ENCODE measurements at regions not wholly inside any gene's neighbourhood (a gene's known extent, or its start where the extent isn't known, plus 50 kb on each side); places are given as distances from the start of the nearest gene placed in this dataset.

DNA sequence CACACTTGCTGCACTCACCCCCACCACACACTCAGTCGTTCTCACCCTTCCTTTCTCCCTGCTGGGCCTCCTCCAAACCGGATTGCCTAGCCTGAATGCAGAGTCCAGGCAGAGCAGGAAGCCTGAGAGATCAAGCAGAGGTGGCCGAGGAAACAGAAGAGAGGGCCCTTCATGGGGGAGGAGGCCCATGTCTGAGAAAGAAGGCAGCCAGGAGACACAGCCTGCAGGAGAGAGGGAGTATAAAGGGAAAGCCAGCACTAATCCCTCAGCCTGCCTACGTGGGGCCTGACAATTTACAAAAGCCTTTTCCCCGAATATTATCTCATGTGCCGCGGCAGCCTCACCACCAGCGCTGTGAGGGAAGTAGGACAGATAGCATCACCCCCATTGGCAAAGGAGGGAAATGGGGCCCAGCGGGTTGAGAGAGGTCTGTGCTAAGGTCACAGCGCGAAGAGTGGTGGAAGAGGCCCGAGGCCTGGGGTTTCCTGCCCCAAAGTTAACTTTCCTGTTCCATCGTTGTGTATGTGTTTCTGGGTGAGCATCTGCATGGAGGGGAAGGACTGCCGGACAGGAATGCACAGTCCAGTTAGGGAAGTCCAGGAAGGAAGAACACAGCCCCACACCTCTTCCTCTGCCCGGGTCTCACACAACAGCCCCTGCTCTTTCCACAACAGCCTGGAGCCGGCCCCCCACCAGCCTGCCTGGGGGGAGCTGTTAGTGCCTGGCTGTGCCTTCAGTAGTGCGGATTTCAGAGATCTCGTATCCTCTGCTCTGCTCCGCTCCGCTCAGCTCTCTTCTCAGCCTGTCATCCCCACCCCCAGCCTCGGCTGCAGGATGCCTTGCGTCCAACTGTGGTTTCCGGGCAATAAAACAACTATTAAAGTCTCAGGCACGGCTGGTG is 50.9 kb upstream of the BCOR start:
- Histone ChIP-seq H3K36me3 (ENCODE audit: control insufficient read depth, insufficient read depth, low read length, severe bottlenecking) (no peaks in the 10 kb centered on the region), H3K27me3 (replicated peaks; ENCODE audit: control insufficient read depth, insufficient read depth, low read length) (peaks cover 45% of the 10 kb centered on the region), H3K4me1 (ENCODE audit: control insufficient read depth, insufficient read depth, low read length) (peaks cover 8% of the 10 kb centered on the region), H3K9me3 (ENCODE audit: control insufficient read depth, low read length) (no peaks in the 10 kb centered on the region), H3K4me3 (ENCODE audit: low read length) (no peak overlapping the region), H3K9ac (ENCODE audit: low read length) (no peak overlapping the region)
- DNase-seq (ENCODE audit: low read depth), result no peak

DNA sequence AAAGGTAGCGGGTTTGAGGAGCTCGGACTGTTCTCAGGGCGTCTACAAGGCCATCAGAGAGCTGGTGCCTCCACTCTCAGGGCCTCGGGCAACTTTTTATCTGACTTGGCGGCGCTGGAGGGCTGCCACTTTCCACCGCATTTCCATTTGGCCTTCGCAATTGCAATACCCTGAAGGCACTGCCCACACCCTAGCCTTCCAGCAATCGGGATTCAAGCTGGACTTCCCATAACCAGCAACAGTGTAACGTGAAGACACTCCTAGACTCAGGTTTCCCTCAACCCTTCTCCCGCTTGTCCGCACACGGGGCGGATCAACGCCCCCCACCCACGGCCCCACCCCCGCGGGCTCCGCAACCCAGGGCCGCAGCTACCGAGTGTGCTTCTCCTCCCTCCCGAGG is 50.2 kb upstream of the BCOR start:
- DNase-seq (ENCODE audit: low read depth), result no peak
- H3K36me3 ChIP-seq (ENCODE audit: control insufficient read depth, insufficient read depth, low read length, severe bottlenecking), result no peaks in the 10 kb centered on the region
- no peak overlapping the region for H3K4me3 ChIP-seq (ENCODE audit: low read length)
- peaks cover 8% of the 10 kb centered on the region for H3K4me1 ChIP-seq (ENCODE audit: control insufficient read depth, insufficient read depth, low read length)
- peaks cover 45% of the 10 kb centered on the region for H3K27me3 ChIP-seq (replicated peaks; ENCODE audit: control insufficient read depth, insufficient read depth, low read length)
- no peaks in the 10 kb centered on the region for H3K9me3 ChIP-seq (ENCODE audit: control insufficient read depth, low read length)
- H3K9ac ChIP-seq (ENCODE audit: low read length), result no peak overlapping the region

Measured in adipocyte (in vitro differentiated cells).